Endothelial cell of umbilical vein (primary cell): ENCODE measurements at regions not wholly inside any gene's neighbourhood (a gene's known extent, or its start where the extent isn't known, plus 50 kb on each side); places are given as distances from the start of the nearest gene placed in this dataset.

Source experiments
- BruUV-seq: library from RNA; stranded (reverse); fragments of 400-500 nt; replicated peaks from 2 replicates; lab custom pipeline; 2021; lab: Mats Ljungman, UMichigan
- CTCF ChIA-PET: fragments of 300-600, 350-600 bp; sonication (Branson Sonifier 250); formaldehyde crosslinking; loops from one replicate; lab custom pipeline; 2021; ENCODE audit warnings: antibody characterized with exemption, inconsistent platforms; lab: Charles Lee
- POLR2A ChIA-PET: fragments of 300-600, 350-600 bp; sonication (Branson Sonifier 250); formaldehyde crosslinking; loops from one replicate; lab custom pipeline; 2021; ENCODE audit warnings: antibody characterized with exemption, inconsistent platforms; lab: Charles Lee
- DNase-seq: peaks from one replicate; pipeline ENCODE4 v3.0.0-alpha.2; 2011; ENCODE audit warnings: low read depth, low spot score
- FAIRE-seq: peaks from 2 replicates; lab custom pipeline; 2011; peaks lifted over from hg19 to GRCh38; lab: Jason Lieb, UNC
- H2AFZ ChIP-seq: 2 replicates; pipeline ENCODE4 v1.6.0; 2012; ENCODE audit warnings: low read depth, low read length, control low read depth, inconsistent platforms
- H3K27ac ChIP-seq: 2 replicates; pipeline ENCODE4 v1.5.1; 2011; ENCODE audit warnings: low read depth, mild to moderate bottlenecking, control low read depth, low read length, moderate library complexity; ENCODE audit not compliant: insufficient read depth
- H3K27me3 ChIP-seq, 2 experiments: 2 replicates each; pipeline versions ENCODE4 v1.6.0 to v1.6.1; 2011; ENCODE audit warnings: low read length in 2 of 2, mixed read lengths in 1 of 2; ENCODE audit not compliant: control insufficient read depth in 2 of 2, insufficient read depth in 2 of 2
- H3K36me3 ChIP-seq, 2 experiments: 2 replicates in 1 of 2; 3 replicates in 1 of 2; pipeline ENCODE4 v1.5.1; 2011; ENCODE audit warnings: low read length in 2 of 2, mild to moderate bottlenecking in 1 of 2, moderate library complexity in 1 of 2; ENCODE audit not compliant: control insufficient read depth in 2 of 2, insufficient read depth in 2 of 2; ENCODE audit errors: extremely low read depth in 1 of 2
- H3K4me1 ChIP-seq: 3 replicates; pipeline ENCODE4 v1.5.1; 2011; ENCODE audit warnings: mild to moderate bottlenecking, low read length; ENCODE audit not compliant: control insufficient read depth, insufficient read depth; ENCODE audit errors: extremely low read depth
- H3K4me2 ChIP-seq: 2 replicates; pipeline ENCODE4 v1.6.1; 2011; ENCODE audit warnings: low read length, control low read depth, mixed read lengths; ENCODE audit not compliant: insufficient read depth
- H3K4me3 ChIP-seq, 3 experiments: fragments of 200-600 bp in 1 of 3; sonication (generic), shearing (Covaris generic) in 1 of 3; replicated peaks in 1 of 3; 2 replicates each; pipeline ENCODE4 v1.5.1; 2011 to 2016; ENCODE audit warnings: control low read depth in 3 of 3, low read length in 3 of 3, mild to moderate bottlenecking in 2 of 3, inconsistent platforms in 1 of 3, low read depth in 1 of 3, moderate library complexity in 1 of 3; ENCODE audit not compliant: insufficient read depth in 1 of 3
- H3K79me2 ChIP-seq: 2 replicates; pipeline ENCODE4 v1.6.0; 2012; ENCODE audit warnings: low read length, inconsistent platforms; ENCODE audit not compliant: control insufficient read depth, insufficient read depth
- H3K9ac ChIP-seq: replicated peaks from 2 replicates; pipeline ENCODE3; 2011; ENCODE audit warnings: low read length, control low read depth; ENCODE audit not compliant: insufficient read depth; ENCODE audit errors: extremely low read depth
- H3K9me1 ChIP-seq: replicated peaks from 3 replicates; pipeline ENCODE4 v1.6.0; 2011; ENCODE audit warnings: mild to moderate bottlenecking, low read length; ENCODE audit not compliant: control insufficient read depth, insufficient read depth; ENCODE audit errors: extremely low read depth
- H3K9me3 ChIP-seq: replicated peaks from 2 replicates; pipeline ENCODE4 v1.5.1; 2012; ENCODE audit warnings: low read length, inconsistent platforms; ENCODE audit not compliant: control insufficient read depth, insufficient read depth
- H4K20me1 ChIP-seq: replicated peaks from 2 replicates; pipeline ENCODE3; 2011; ENCODE audit warnings: mild to moderate bottlenecking, low read length; ENCODE audit not compliant: control insufficient read depth, insufficient read depth; ENCODE audit errors: extremely low read depth
- CTCF ChIP-seq, 2 donors: IDR thresholded peaks; 1 replicate in 1 of 2; 2 replicates in 1 of 2; pipeline ENCODE4 v1.5.1; 2011; ENCODE audit warnings: low read length in 2 of 2, mild to moderate bottlenecking in 2 of 2, moderate library complexity in 2 of 2, control low read depth in 1 of 2, inconsistent platforms in 1 of 2, low read depth in 1 of 2; ENCODE audit not compliant: insufficient read depth in 1 of 2; ENCODE audit errors: extremely low read depth in 1 of 2
- EZH2 ChIP-seq: IDR thresholded peaks from 2 replicates; pipeline ENCODE4 v1.6.1; 2012; ENCODE audit warnings: borderline replicate concordance, low read depth, mild to moderate bottlenecking, moderate library complexity, low read length, inconsistent platforms; ENCODE audit not compliant: severe bottlenecking
- FOS ChIP-seq: IDR thresholded peaks from 2 replicates; pipeline ENCODE4 v1.6.1; 2011; ENCODE audit warnings: mild to moderate bottlenecking, low read length, moderate library complexity, borderline replicate concordance; ENCODE audit not compliant: insufficient read depth
- GATA2 ChIP-seq: IDR thresholded peaks from 2 replicates; pipeline ENCODE4 v1.7.0; 2011; ENCODE audit warnings: low read depth, mild to moderate bottlenecking, moderate library complexity, mixed read lengths, low read length; ENCODE audit not compliant: insufficient read length, insufficient read depth
- JUN ChIP-seq: IDR thresholded peaks from 2 replicates; pipeline ENCODE4 v1.6.1; 2011; ENCODE audit warnings: borderline replicate concordance, low read depth; ENCODE audit not compliant: insufficient read length, insufficient read depth
- MYC ChIP-seq: IDR thresholded peaks from one replicate; pipeline ENCODE4 v1.6.1; 2011; ENCODE audit warnings: mild to moderate bottlenecking, low read depth, low read length
- POLR2A ChIP-seq: IDR thresholded peaks from 2 replicates; pipeline ENCODE4 v1.6.1; 2012; ENCODE audit warnings: low read depth, mild to moderate bottlenecking, control low read depth, low read length
- POLR2AphosphoS5 ChIP-seq: IDR thresholded peaks from 2 replicates; pipeline ENCODE4 v1.6.1; 2012; ENCODE audit warnings: low read depth, mild to moderate bottlenecking, control low read depth, low read length, moderate library complexity; ENCODE audit not compliant: insufficient read depth
- dilution Hi-C: fragments of 300-500 bp; cut with MboI; formaldehyde crosslinking; loops from one replicate; pipeline ENCODE4 v1.15.0; 2019; ENCODE audit warnings: low sequenced_read_pairs; ENCODE audit not compliant: extremely low pct_ligation_motif_present
- intact Hi-C: fragments of 100-400 bp; cut with micrococcal nuclease; formaldehyde crosslinking; loops from one replicate; pipeline ENCODE4 v1.10.0; 2022
- TF ChIP-seq, protein P1 (sequence below): IDR thresholded peaks from 2 replicates; pipeline ENCODE4 v1.6.1; 2011; ENCODE audit not compliant: insufficient read depth, insufficient read length

DNA sequence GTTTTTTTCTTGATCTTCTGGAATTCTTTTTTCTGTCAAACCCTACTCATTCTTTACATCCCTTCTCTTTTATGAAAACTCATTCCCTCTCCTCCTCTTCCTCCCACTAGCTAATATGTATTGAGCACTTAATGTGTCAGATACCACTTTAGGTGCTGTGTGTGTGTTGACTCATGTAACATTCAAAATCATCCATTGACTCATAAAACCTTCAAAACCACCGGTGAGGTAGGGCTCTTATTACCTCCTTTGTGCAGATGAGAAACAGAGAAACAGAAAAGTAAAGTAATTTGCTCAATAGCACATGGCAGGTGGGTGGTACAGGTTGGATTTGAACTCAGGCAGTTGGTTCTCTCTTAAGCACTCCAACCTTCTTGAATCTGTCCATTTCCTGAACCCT lies 136.3 kb upstream of the NEDD9 start:
- Histone ChIP-seq H3K79me2 (no peaks in the 10 kb centered on the region), H3K36me3 (no peaks in the 10 kb centered on the region), H4K20me1 (no peaks in the 10 kb centered on the region), H3K27me3 (no peaks in the 10 kb centered on the region), H3K9me3 (no peaks in the 10 kb centered on the region), H3K4me1 (peaks cover 51% of the 10 kb centered on the region), H3K4me3 (no peak overlapping the region), H3K27ac (no peak overlapping the region), H2AFZ (no peak overlapping the region), H3K9me1 (no peaks in the 10 kb centered on the region), H3K4me2 (no peak overlapping the region), H3K9ac (no peak overlapping the region)
- CTCF ChIA-PET: no interaction called here
- BruUV-seq: no TSS peak
- dilution Hi-C loops: no loop called here
- FAIRE-seq (no peak), DNase-seq (no peak)
- TF ChIP-seq, protein P1, sequence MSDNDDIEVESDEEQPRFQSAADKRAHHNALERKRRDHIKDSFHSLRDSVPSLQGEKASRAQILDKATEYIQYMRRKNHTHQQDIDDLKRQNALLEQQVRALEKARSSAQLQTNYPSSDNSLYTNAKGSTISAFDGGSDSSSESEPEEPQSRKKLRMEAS: no peak
- TF ChIP-seq JUN: no peak
- no peak for TF ChIP-seq EZH2
- TF ChIP-seq MYC: no peak
- no peak for TF ChIP-seq GATA2
- TF ChIP-seq POLR2AphosphoS5: no peak
- TF ChIP-seq FOS: no peak
- TF ChIP-seq CTCF (IDR thresholded peaks at IDR 0.05; ENCODE audit: extremely low read depth in 1 of 2, insufficient read depth in 1 of 2, low read depth in 1 of 2, low read length in 2 of 2): no peak
- TF ChIP-seq POLR2A: no peak
- POLR2A ChIA-PET: no interaction called here
- intact Hi-C loops: loop anchor here (5.0 kb wide), 1 partner anchor 59 kb away; no protein-coding TSS in a partner anchor
